ENCODE measurements at regions not wholly inside any gene's neighbourhood (a gene's known extent, or its start where the extent isn't known, plus 50 kb on each side); places are given as distances from the start of the nearest gene placed in this dataset.

- H2AK5ac ChIP-seq (ENCODE audit: low read depth, low read length): no peak overlapping the region
- no peaks in the 10 kb centered on the region for H3K36me3 ChIP-seq (ENCODE audit: control insufficient read depth, insufficient read depth, low read length)
- no peak overlapping the region for H3K4me2 ChIP-seq (ENCODE audit: low read depth, low read length)
- H2BK15ac ChIP-seq (ENCODE audit: low read depth, low read length): no peak overlapping the region
- no peaks in the 10 kb centered on the region for H3K79me1 ChIP-seq (ENCODE audit: low read depth in 1 of 2, low read length in 2 of 2)
- no peak overlapping the region for H3K4ac ChIP-seq (ENCODE audit: low read depth, low read length)
- no peak overlapping the region for H2AFZ ChIP-seq (replicated peaks; ENCODE audit: low read length, poor library complexity)
- no peak overlapping the region for H3K18ac ChIP-seq (ENCODE audit: low read depth, low read length)
- no peak overlapping the region for H2BK5ac ChIP-seq (ENCODE audit: low read depth, low read length, poor library complexity, severe bottlenecking)
- 40% methylated on average over 1 of the region's 4 CpGs; no CpG with 5 or more reads in 1 of the 2 experiments for WGBS, 2 experiments (ENCODE audit: extremely low coverage in 2 of 2, insufficient read length in 1 of 2)
- no peak overlapping the region for H2BK20ac ChIP-seq (ENCODE audit: low read depth, low read length)
- POLR2A ChIA-PET (ENCODE audit: unreplicated experiment): no interaction called here
- H4K8ac ChIP-seq (ENCODE audit: low read depth in 2 of 2, low read length in 2 of 2): no peak overlapping the region
- CTCF ChIA-PET: no interaction called here
- TF ChIP-seq FOS (IDR thresholded peaks at IDR 0.05; ENCODE audit: low read depth, low read length) (no peak), USF2 (IDR thresholded peaks at IDR 0.05; ENCODE audit: low read depth, low read length) (no peak), MXI1 (IDR thresholded peaks at IDR 0.05; ENCODE audit: borderline replicate concordance, low read depth, low read length) (no peak), MAZ (IDR thresholded peaks at IDR 0.05; ENCODE audit: borderline replicate concordance, low read depth, low read length) (no peak), BHLHE40 (IDR thresholded peaks at IDR 0.05; ENCODE audit: low read depth, low read length) (no peak), NFE2L2 (IDR thresholded peaks at IDR 0.05; ENCODE audit: low read depth, low read length) (no peak), SMC3 (IDR thresholded peaks at IDR 0.05; ENCODE audit: low read depth, low read length) (no peak), MAFK (IDR thresholded peaks at IDR 0.05; ENCODE audit: low read depth, low read length) (no peak), RAD21 (IDR thresholded peaks at IDR 0.05; ENCODE audit: low read length) (no peak), RFX5 (IDR thresholded peaks at IDR 0.05; ENCODE audit: low read depth, low read length) (no peak)
- TF ChIP-seq, protein P1, sequence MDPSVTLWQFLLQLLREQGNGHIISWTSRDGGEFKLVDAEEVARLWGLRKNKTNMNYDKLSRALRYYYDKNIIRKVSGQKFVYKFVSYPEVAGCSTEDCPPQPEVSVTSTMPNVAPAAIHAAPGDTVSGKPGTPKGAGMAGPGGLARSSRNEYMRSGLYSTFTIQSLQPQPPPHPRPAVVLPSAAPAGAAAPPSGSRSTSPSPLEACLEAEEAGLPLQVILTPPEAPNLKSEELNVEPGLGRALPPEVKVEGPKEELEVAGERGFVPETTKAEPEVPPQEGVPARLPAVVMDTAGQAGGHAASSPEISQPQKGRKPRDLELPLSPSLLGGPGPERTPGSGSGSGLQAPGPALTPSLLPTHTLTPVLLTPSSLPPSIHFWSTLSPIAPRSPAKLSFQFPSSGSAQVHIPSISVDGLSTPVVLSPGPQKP (IDR thresholded peaks at IDR 0.05; ENCODE audit: borderline replicate concordance, low read depth, low read length): no peak
- BruUV-seq (replicated peaks): no TSS peak
- no peak overlapping the region for H2BK120ac ChIP-seq (ENCODE audit: low read depth, low read length)
- no peak overlapping the region for H3K56ac ChIP-seq (ENCODE audit: extremely low read depth, insufficient read depth, low read length)
- intact Hi-C loops (cut with micrococcal nuclease) (no loop called here), in situ Hi-C loops (cut with MboI; ENCODE audit: low sequenced_read_pairs) (no loop called here), dilution Hi-C loops (cut with HindIII; ENCODE audit: low sequenced_read_pairs, unreplicated experiment) (no loop called here)
- H3K9ac ChIP-seq (ENCODE audit: low read depth, low read length): no peak overlapping the region
- H4K91ac ChIP-seq (ENCODE audit: insufficient read depth, low read depth, low read length): no peak overlapping the region
- H3K14ac ChIP-seq (replicated peaks; ENCODE audit: low read depth, low read length): no peak overlapping the region
- H3K4me3 ChIP-seq (ENCODE audit: insufficient read depth, low read depth, low read length): no peak overlapping the region
- DNase-seq: no peak
- peaks cover 2% of the 10 kb centered on the region; the same call in 1 of the 2 replicates for H3K9me3 ChIP-seq (ENCODE audit: control insufficient read depth, insufficient read depth, low read length)
- H2AK9ac ChIP-seq (replicated peaks; ENCODE audit: low read depth, low read length, poor library complexity): no peak overlapping the region
- H3K4me1 ChIP-seq (ENCODE audit: control insufficient read depth, insufficient read depth, low read length): no peaks in the 10 kb centered on the region
- H3K23ac ChIP-seq (ENCODE audit: low read depth, low read length): no peak overlapping the region
- ATAC-seq (ENCODE audit: low read depth): no peak
- H3K27ac ChIP-seq (ENCODE audit: insufficient read depth, low read length): no peak overlapping the region
- H3K9me1 ChIP-seq (ENCODE audit: insufficient read depth, low read length): no peaks in the 10 kb centered on the region
- peaks cover 32% of the 10 kb centered on the region for H3K27me3 ChIP-seq (ENCODE audit: control insufficient read depth, insufficient read depth, low read length)
- no peaks in the 10 kb centered on the region for H4K20me1 ChIP-seq (ENCODE audit: insufficient read depth, low read length)
- H4K5ac ChIP-seq (ENCODE audit: low read depth, low read length): no peak overlapping the region
These were observed 61.5 kb upstream of the FOXE1 start for GRCh38 chr9:97791542-97791941.
